ENCODE measurements at regions not wholly inside any gene's neighbourhood (a gene's known extent, or its start where the extent isn't known, plus 50 kb on each side); places are given as distances from the start of the nearest gene placed in this dataset.
"Not testable (repeated sequence)": the region's sequence is repeated elsewhere in the genome, so short reads cannot be mapped to it uniquely, and the experiment has no call there.

DNA sequence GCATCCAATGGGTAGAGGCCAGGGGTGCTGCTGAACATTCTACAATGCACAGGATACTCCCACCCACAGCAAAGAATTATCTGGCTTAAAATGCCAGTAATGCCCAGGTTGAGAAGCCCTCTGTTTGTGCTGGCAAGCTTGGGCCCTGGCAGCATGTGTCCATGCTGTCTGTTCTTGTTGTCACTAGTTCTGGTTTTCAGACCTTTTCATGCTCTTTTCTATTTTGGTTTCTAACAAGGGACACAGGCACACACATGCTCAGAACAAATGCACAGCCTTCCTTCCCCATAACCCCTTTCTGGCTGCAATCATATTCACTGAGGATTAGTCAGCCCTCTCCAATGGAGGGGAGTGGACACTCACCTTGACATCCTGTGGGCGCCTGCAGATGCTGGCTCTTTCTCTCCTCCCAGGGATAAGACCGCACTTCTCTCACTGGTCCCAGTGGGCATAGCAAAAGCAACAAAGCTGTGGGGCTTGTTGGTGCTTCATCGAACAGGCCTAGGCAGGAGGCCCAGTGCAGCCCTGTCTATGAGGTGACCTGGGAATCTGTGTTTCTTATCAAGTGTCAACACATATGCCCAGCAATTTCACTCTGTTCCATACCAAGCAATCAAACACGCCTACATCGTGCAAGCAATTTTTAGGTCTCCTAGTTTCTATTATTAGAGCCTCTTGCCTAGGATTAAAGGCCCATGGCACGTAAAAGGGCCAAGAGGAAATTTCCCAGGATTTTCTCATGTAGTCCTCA lies 271.1 kb upstream of the CCL2 start:
- FAIRE-seq: no peak
- DNase-seq (ENCODE audit: insufficient read length, low spot score): no peak

DNA sequence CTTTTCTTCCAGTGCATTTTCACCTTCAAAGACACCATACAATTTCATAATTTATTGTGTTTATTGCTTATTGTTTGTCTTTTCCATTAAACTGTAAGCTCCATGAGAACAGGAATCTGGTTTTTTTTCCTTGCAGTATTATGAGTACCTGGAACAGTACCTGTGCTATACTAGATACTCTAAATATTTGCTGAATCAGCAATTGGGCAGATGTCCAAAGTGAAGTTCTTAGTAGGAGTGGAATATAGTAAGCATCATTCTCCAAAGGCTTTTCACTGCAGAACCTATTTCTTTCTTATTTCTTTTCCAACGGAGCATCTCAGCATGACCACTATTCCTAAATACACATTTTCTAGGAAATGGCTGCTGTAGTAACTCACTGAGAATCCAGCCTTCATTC lies 269.0 kb upstream of the CCL2 start:
- no peak for DNase-seq (ENCODE audit: insufficient read length, low spot score)
- no peak for FAIRE-seq

DNA sequence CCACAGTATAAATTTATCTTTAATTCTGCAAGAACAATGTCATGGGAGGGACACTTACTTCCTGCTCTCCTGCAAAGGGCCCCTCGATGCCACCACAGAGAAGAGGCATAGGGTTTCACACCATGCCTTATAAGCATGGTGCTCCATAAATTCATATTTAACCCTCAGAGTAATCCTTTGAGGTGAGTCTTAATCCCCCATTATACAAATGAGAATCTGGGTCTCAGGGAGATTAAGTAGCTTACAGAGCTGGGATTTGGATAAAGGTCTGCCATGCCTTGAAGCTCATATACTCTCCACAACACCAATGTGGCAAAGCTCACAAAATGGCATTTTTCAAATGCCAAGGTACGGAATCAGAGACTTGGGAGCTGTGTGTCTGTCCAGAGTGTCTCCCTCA lies 268.5 kb upstream of the CCL2 start:
- FAIRE-seq (no peak), DNase-seq (ENCODE audit: insufficient read length, low spot score) (no peak)

DNA sequence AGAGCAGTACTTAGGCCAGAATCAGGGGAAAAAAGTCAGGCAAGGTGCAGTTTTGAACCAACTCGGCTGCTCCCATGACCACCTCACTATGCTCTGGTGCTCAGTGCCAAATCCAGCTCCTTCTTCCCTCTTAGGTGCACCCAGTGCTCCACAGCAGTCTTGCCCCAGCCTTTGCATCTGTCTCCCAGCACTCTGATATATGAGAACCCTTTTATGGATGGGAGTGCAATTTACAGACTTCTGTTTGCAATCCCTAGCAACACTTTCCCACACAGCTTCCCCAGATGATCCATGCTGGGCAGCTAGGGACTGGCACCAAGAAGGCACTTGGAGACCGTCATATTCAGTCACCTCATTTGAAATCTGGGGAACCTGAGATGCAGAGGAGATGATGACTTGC lies 267.9 kb upstream of the CCL2 start:
- no peak for DNase-seq (ENCODE audit: insufficient read length, low spot score)
- no peak for FAIRE-seq

DNA sequence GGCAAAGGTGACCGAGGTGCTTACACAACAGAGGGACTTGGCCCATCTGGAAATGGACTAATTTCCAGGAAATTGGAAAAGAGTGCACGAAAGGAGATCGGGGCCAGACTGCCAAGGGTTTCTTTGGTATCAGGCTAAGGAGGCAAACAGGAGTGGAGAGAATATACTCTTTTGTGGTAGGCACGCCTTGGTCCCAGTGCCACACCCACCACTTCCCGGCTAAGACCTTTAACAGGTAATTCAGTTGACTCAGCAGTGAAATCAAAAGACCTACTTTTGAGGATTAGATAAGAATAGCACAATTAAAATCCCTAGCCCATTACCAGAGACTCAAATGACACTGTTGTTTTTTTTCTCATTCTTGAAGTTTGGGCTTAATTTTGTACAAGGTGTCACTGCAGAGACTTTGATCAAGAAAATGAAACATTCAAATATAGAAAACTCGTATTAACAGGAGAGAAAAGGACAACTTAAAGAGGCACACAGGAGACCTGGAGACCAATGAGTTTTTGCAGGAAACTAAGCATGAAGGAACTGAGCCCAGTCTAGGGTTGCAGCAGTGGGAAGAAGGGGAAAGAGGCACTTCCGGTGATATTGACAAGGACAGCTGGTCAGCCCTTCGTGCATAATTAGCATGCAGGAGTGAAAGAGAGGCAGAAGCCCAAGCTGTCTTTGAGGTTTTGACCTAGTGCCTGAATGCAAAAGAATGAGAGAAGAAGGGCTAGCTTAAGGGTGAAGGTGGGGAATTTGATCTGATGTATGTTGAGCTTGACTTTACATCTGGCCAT lies 265.5 kb upstream of the CCL2 start:
- FAIRE-seq: no peak
- DNase-seq (ENCODE audit: insufficient read length, low spot score): no peak

DNA sequence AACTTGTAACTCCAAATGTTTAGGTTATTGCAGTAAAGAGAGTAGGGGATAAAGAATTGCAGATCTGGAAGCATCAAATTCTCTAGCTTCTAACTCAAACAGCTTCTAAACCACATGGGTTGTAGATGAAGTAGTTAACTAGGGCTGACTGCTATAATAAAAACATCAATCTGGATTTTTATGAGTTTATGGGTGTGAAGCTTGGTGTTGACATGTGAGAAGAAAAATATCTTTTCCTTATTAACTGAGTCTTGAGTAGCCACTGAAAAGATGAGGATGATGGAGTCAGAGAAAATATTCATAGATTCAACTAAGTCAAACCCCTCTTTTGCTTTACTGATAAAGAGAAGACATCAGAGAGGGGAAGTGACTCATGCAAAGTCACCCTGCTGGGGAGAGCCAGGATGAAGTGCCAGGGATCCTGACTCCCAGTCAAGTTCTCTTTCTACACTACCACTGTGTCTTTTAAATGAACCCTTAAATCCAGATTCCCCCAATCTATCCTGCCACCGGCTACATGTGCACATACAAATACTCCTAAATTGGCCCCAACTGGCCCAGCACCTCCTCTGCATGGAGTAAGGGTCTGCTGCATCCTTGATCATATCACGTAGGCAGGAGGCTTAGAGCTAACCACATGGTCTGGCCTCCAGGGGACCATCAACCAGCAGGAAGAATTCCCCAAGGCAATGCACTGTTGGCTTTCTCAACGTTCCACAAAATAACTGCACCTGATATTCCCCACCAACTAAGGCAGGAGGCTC lies 264.0 kb upstream of the CCL2 start:
- no peak for FAIRE-seq

DNA sequence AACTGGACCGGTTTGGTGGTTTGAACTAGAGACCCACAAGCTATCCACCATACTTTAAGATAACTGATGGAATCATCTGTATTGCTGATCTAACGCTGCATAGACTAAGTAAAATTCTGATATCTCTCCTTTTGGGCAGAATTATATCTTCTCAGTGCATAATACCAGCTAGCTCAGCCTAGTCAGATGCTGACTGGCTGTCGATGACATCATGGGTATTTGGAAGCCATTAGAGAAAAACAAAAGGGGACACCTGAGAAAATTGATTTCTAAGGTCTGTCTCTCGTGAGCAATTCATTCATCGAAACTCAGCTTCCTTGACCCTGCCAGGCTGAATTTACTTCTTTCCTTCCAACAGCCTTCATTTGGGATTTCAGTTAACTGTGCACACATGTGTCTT lies 263.0 kb upstream of the CCL2 start:
- DNase-seq (ENCODE audit: insufficient read length, low spot score): no peak
- FAIRE-seq: no peak

More for the DNA sequence above, 264.0 kb upstream of the CCL2 start:
- DNase-seq (ENCODE audit: insufficient read length, low spot score): no peak

DNA sequence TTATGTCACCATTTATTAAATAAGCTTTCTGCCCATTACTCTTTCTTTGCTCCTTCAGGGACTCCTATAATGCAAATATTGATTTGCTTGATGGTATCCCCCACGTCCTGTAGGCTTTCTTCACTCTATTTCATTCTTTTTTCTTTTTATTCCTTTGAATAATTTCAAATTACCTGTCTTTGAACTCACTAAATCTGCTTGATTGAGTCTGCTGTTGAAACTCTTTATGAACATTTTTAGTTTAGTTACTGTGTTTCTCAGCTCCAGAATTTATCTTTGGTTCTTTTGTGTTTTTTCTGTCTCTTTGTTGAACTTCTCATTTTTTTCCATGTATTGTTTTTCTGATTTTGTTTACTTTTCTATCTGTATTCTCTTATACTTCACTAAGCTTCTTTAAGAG lies 254.4 kb upstream of the CCL2 start:
- DNase-seq (ENCODE audit: insufficient read length, low spot score) (no peak), FAIRE-seq (no peak)

DNA sequence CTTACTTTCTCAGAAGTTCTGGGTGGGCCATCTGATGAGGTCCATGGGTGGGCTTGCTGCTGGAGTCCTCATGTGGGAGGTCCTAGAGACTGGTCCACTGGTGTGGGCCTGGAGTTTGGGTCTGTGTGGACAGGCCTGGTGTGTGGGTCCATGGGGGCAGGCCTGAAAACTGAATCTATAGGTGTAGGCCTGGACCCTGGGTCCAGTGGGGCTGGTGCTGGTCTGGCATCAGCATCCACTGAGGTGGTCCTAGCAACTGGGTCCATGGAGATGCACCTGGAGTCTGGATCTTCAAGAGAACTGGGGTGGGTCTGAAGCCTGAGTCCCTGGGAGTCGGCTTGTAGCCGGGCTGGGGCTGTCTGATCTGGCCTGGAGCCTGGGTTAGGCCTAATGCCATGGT lies 253.8 kb upstream of the CCL2 start:
- FAIRE-seq (no peak), DNase-seq (ENCODE audit: insufficient read length, low spot score) (no peak)

DNA sequence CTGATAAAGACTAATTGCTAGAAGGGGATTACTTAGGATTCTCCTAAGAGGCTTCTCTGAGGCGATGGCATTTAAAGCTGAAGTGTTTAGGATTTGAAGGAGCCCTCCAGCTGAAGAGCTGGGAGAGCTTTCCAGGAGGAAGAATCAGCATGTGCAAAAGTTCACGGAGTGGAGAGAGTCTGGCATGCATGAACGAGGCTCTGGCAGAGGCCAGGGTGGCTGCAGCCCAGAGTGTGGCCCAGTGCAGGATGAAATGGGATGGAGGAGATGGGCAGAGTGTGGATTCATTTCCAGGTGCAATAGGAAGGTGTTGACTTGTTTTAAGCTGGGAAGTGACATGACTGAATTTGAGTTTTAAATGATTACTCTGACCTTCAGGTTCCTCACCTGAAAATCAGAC lies 249.0 kb upstream of the CCL2 start:
- DNase-seq (ENCODE audit: insufficient read length, low spot score) (no peak), FAIRE-seq (no peak)

DNA sequence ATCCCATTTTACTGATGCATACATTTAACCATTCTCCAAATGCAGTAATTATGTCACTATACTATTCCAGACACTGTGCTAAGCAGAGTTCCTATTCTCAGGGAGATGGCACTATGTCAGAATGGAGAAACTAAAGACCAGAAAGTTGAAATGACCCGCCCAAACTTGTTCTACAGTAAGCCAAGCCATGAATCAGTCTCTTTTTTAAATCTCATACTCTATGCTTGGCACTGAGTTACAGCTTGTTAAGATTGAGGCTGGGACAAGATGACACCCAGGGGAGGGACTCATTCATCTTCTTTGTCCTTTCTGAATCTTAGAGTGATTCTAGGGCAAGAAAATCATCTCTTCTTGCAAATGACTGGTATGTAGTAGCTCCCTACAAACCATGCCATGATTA lies 247.0 kb upstream of the CCL2 start:
- FAIRE-seq: no peak
- no peak for DNase-seq (ENCODE audit: insufficient read length, low spot score)

DNA sequence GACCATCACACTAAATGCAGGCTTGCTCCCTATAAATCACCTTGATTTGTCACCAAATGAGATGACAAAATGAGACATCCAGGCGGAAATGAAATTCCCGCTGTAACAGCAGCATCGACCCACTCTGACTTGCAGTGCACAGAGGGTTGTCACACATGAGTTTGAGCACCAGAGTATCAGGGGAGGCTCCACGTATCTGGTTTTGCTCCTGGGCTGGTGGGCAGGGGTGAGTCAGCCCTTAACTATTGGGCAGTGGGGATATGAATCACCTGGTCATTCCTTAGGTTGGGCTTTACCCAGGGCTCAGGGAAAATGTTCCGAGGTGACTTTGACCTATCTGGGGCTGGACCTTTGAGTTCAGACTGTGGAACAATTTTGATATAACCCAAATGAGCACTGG lies 245.2 kb upstream of the CCL2 start:
- FAIRE-seq (no peak), DNase-seq (ENCODE audit: insufficient read length, low spot score) (no peak)

DNA sequence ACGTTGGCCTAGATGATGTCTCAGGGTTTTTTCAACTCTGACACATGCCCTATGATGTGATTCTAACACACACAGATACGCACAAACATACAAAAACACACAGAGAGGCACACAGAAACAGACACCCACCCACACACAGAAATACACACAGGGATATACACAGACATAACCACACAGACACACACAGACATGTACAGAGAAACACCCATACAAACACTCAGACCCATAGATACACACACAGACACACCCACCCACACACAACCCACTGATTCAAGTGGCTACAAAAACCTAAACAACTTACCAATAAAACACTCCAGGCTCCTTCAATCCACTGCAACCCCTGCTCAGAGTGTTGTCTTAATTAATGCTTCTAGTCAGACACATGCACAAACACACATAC lies 244.6 kb upstream of the CCL2 start:
- DNase-seq (ENCODE audit: insufficient read length, low spot score) (no peak), FAIRE-seq (no peak)

DNA sequence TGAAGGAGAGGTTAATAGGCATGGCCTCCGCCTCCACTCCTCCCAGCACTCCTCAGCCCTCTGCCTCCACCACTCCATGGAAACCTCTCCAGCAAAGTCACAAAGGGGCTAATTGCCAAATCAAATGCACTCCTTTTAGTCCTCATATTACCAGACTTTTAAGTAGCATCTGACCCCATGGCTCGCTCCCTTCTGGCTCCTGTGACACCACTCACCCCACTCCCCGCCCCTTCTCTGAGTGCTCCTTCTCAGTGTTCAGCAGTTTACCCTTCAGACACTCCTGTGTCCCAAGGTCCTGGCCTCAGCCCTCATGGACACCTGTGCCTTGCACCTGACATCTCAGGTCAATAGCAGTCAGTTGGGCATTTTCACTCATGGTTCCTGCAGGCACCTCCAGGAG lies 243.5 kb upstream of the CCL2 start:
- FAIRE-seq (no peak), DNase-seq (ENCODE audit: insufficient read length, low spot score) (no peak)

DNA sequence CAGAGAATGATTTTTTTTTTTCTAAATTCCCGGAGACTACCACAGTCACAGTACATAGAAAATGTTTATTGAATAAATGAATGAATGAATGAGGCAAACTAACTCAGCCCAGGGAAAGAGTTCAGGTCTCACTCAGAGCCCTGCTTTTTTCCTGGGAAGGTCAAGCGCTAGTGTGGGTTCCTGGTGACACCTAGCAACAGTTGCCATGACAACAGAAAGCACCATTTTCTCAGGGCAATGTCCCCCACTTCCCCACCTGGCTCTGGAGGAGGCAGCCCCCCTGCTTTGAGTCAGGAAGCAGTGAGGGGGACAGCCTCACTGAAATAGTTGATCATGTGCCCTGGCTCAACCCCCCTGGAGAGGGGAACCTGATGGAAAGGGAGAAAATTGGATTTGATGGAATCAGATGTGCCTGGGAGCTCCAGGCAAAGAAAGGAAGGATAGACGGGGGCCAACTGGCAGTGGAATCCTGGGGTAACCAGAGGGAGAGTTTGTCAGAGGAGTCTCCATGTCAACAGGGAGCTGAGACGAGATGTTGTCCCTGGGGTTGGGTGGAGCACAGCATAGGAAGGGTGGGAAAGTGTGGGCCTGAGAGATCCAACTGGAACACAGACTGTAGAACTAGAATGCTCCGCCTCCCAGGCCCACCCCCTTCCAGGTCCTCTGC lies 242.2 kb upstream of the CCL2 start:
- no peak for DNase-seq (ENCODE audit: insufficient read length, low spot score)
- no peak for FAIRE-seq

DNA sequence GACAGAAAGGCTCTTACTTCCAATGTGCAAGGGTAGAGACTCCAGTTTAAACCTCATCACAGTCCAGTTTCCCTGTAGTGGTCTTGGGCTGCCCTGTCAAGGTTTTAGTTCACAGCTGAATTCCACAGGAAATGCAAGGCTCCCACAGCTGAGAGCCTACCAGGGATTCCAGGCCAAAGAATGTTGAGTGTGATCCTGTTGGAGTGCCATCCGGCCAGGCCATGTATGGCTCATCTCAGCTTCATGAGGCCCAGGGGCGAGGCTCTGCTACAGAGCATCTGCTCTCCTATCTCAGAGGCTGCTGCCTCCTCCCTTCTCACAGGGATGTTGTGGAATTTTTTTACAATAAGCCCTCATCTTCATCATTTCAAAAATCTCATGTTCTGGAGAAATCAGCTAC lies 239.8 kb upstream of the CCL2 start:
- DNase-seq (ENCODE audit: insufficient read length, low spot score): no peak
- FAIRE-seq: no peak

DNA sequence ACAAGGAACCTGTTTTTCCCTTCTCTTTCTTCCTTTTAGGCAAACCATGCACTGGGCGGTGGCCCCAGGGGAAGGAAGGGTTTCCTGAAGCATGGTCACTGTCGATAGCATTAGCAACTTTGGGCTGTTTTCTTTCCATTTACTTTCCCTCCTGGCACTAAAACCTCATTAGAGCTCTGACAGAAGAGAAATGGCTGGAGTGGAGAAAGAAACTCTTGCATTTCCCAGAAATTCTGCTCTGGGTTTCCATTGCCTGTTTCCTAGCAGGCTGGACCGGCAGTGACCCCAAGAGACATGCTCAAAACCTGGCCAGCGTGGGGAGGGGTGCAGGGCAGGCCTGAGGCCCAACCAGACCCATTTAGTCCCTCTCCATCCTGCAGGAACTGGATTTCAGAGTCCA lies 230.7 kb upstream of the CCL2 start:
- DNase-seq (ENCODE audit: insufficient read length, low spot score) (no peak), FAIRE-seq (no peak)

DNA sequence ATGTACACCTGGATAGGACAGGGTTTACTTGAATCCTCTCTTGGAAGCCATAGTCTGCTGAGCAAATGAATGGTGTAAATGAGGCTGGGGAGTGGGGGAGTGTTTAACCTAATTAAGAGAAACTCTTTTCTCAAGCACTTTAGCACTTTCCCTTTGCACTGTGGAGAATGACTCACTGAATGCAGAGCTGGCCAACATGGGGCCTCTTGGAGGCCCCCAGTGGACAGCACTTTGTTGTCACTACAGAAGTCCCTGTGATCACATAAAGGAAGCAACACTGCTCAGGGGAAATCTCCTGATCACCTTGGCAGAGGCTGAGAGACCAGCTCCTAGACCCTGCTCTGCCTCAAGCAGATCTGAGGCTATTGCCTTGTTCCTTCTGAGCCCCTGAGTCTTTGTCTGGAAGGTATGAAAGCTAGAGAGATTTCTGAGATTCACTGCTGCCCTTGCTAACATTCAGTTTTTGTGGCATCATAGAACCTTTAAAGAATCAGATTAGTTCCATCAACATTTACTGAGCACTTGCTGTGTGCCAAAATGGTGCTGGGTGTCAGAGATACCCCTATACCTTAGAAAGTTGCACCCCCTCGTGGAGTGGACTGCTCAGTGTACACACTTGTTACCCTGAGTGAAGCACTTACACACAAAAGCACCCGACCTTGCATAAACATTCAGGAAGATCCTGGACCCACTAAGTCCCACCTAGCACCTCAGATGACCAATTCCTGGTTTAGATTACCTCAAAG lies 230.1 kb upstream of the CCL2 start:
- DNase-seq (ENCODE audit: insufficient read length, low spot score) (no peak), FAIRE-seq (no peak)

DNA sequence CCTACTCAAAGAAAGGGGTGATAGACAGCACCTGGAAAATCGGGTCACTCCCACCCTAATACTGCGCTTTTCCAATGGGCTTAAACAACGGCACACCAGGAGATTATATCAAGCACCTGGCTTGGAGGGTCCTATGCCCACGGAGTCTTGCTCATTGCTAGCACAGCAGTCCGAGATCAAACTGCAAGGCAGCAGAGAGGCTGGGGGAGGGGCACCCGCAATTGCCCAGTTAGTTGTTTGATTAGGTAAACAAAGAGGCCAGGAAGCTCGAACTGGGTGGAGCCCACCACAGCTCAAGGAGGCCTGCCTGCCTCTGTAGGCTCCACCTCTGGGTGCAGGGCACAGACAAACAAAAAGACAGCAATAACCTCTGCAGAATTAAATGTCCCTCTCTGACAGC lies 224.5 kb upstream of the CCL2 start:
- DNase-seq (ENCODE audit: insufficient read length, low spot score); FAIRE-seq: not testable (repeated sequence)

DNA sequence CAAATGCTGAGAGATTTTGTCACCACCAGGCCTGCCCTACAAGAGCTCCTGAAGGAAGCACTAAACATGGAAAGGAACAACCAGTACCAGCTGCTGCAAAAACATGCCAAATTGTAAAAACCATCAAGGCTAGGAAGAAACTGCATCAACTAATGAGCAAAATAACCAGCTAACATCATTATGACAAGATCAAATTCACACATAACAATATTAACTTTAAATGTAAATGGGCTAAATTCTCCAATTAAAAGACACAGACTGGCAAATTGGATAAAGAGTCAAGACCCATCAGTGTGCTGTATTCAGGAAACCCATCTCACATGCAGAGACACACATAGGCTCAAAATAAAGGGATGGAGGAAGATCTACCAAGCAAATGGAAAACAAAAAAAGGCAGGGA lies 222.8 kb upstream of the CCL2 start:
- FAIRE-seq: not testable (repeated sequence)

More for the DNA sequence above, 222.8 kb upstream of the CCL2 start:
- not testable (repeated sequence) for DNase-seq (ENCODE audit: insufficient read length, low spot score)

All from HTR-8/SVneo (cell line).